BLaER1 (cell line): ENCODE measurements at regions not wholly inside any gene's neighbourhood (a gene's known extent, or its start where the extent isn't known, plus 50 kb on each side); places are given as distances from the start of the nearest gene placed in this dataset.

Source experiments
- H3K27ac ChIP-seq: shearing (Covaris generic); formaldehyde crosslinking; 2 replicates; pipeline ENCODE4 v1.8.1; 2022
- H3K27me3 ChIP-seq: shearing (Covaris generic); formaldehyde crosslinking; 2 replicates; pipeline ENCODE4 v1.8.1; 2022
- H3K36me3 ChIP-seq: shearing (Covaris generic); formaldehyde crosslinking; 2 replicates; pipeline ENCODE4 v1.8.1; 2022
- H3K4me1 ChIP-seq: shearing (Covaris generic); formaldehyde crosslinking; 2 replicates; pipeline ENCODE4 v1.8.1; 2022
- H3K4me2 ChIP-seq: shearing (Covaris generic); formaldehyde crosslinking; 2 replicates; pipeline ENCODE4 v1.8.1; 2022
- H3K4me3 ChIP-seq: shearing (Covaris generic); formaldehyde crosslinking; 2 replicates; pipeline ENCODE4 v1.8.1; 2022
- H3K9ac ChIP-seq: shearing (Covaris generic); formaldehyde crosslinking; 2 replicates; pipeline ENCODE4 v1.8.1; 2022
- H3K9me3 ChIP-seq: shearing (Covaris generic); formaldehyde crosslinking; 2 replicates; pipeline ENCODE4 v1.8.1; 2022
- H4K20me1 ChIP-seq: shearing (Covaris generic); formaldehyde crosslinking; 2 replicates; pipeline ENCODE4 v1.8.1; 2022
- Cebpa-rat ChIP-seq: shearing (Covaris generic); IDR thresholded peaks from 2 replicates; pipeline ENCODE4 v1.8.1; 2022

DNA sequence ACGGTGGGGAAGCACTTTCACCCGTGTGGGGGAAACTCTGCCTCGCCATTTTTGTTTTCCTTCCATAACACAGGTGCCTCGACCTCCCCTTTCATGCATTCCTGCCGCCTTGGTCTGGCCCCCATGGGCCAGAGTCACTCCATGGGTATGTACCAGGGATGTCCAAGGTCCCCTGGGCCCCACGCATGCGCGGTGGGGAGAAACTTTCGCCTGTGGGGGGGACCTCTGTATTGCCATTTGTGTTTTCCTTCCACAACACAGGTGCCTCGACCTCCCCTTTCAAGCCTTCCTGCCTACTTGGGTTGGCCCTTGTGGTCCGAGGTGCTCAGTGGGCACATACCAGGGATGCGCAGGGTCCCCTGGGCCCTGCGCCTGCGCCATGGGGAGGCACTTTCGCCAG, 345.8 kb downstream of the ALG10 start:
- Histone ChIP-seq H3K27me3 (no peaks in the 10 kb centered on the region), H4K20me1 (no peaks in the 10 kb centered on the region), H3K9me3 (peaks cover 100% of the 10 kb centered on the region), H3K27ac (no peak overlapping the region), H3K36me3 (no peaks in the 10 kb centered on the region), H3K9ac (no peak overlapping the region), H3K4me1 (no peaks in the 10 kb centered on the region), H3K4me2 (no peak overlapping the region), H3K4me3 (no peak overlapping the region)
- no peak for TF ChIP-seq Cebpa-rat

DNA sequence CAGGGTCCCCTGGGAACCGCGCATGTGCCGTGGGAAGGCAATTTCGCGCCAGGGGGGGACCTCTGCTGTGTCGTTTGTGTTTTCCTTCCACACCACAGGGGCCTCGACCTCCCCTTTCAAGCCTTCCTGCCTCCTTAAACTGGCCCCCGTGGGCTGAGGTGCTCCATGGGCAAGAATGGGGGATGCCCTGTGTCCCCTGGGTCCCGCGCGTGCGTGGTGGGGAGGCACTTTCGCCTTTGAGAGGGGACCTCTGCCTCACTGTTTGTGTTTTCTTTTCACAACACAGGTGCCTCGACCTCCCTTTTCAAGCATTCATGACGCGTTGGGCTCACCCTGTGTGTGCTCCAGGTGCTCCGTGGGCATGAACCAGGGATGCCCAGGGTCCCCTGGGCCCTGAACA, 348.8 kb downstream of the ALG10 start:
- no peaks in the 10 kb centered on the region for H3K27me3 ChIP-seq

GRCh38 chr12:34372003-34372402, 349.7 kb downstream of the ALG10 start:
- Histone ChIP-seq H3K9me3 (peaks cover 90% of the 10 kb centered on the region), H4K20me1 (no peaks in the 10 kb centered on the region), H3K27me3 (no peaks in the 10 kb centered on the region), H3K4me3 (no peak overlapping the region), H3K27ac (no peak overlapping the region), H3K36me3 (no peaks in the 10 kb centered on the region), H3K9ac (no peak overlapping the region), H3K4me2 (no peak overlapping the region), H3K4me1 (peaks cover 19% of the 10 kb centered on the region)
- no peak for TF ChIP-seq Cebpa-rat

More for the DNA sequence above, 348.8 kb downstream of the ALG10 start:
- no peak for TF ChIP-seq Cebpa-rat
- H4K20me1 ChIP-seq = no peaks in the 10 kb centered on the region
- no peak overlapping the region for H3K9ac ChIP-seq
- H3K4me1 ChIP-seq = peaks cover 17% of the 10 kb centered on the region
- H3K36me3 ChIP-seq = no peaks in the 10 kb centered on the region
- H3K4me3 ChIP-seq = no peak overlapping the region
- no peak overlapping the region for H3K4me2 ChIP-seq
- peaks cover 98% of the 10 kb centered on the region for H3K9me3 ChIP-seq
- no peak overlapping the region for H3K27ac ChIP-seq

- Histone ChIP-seq H3K9ac (no peak overlapping the region), H3K4me2 (no peak overlapping the region), H3K4me1 (peaks cover 19% of the 10 kb centered on the region), H4K20me1 (no peaks in the 10 kb centered on the region), H3K4me3 (no peak overlapping the region), H3K27me3 (no peaks in the 10 kb centered on the region), H3K9me3 (peaks cover 71% of the 10 kb centered on the region), H3K36me3 (no peaks in the 10 kb centered on the region), H3K27ac (no peak overlapping the region)
- no peak for TF ChIP-seq Cebpa-rat
Observed at GRCh38 chr12:34373926-34374325, 351.6 kb downstream of the ALG10 start.

DNA sequence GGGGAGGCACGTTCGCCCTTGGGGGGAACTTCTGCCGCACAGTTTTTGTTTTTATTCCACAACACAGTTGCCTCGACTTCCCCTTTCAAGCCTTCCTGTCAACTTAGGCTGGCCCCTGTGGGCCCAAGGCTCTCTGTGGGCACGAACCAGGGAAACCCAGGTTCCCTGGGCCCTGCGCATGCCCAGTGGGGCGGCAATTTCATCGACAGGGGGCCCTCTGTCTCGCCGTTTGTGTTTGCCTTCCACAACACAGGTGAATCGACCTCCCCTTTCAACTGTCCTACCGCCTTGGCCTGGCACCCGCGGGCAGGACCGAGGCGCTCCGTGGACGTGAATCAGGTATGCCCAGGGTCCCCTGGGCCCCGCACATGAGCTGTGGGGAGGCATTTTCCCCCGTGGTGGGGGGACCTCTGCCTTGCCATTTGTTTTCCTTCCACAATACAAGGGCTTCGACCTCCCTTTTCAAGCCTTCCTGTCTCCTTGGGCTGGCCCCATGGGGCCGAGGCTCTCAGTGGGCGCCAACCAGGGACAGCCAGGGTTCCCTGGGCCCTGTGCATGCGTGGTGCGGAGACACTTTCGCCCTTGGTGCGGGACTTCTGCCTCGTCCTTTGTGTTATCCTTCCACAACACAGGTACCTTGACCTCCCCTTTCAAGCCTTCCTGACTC, 354.0 kb downstream of the ALG10 start:
- peak overlapping the region; percentile 66 for H3K4me2 ChIP-seq
- H3K4me1 ChIP-seq = peaks cover 19% of the 10 kb centered on the region
- no peak overlapping the region for H3K27ac ChIP-seq
- H3K9ac ChIP-seq = no peak overlapping the region
- H3K9me3 ChIP-seq = peaks cover 57% of the 10 kb centered on the region
- no peak overlapping the region for H3K4me3 ChIP-seq
- H4K20me1 ChIP-seq = no peaks in the 10 kb centered on the region
- no peaks in the 10 kb centered on the region for H3K27me3 ChIP-seq
- no peak for TF ChIP-seq Cebpa-rat
- no peaks in the 10 kb centered on the region for H3K36me3 ChIP-seq

- Histone ChIP-seq H3K4me1 (peaks cover 27% of the 10 kb centered on the region), H4K20me1 (no peaks in the 10 kb centered on the region), H3K9ac (no peak overlapping the region), H3K36me3 (no peaks in the 10 kb centered on the region), H3K9me3 (peaks cover 54% of the 10 kb centered on the region), H3K27me3 (no peaks in the 10 kb centered on the region), H3K27ac (no peak overlapping the region), H3K4me2 (no peak overlapping the region), H3K4me3 (no peak overlapping the region)
- TF ChIP-seq Cebpa-rat = no peak
Observed at GRCh38 chr12:34377243-34378035, 355.1 kb downstream of the ALG10 start.

GRCh38 chr12:34379142-34379541, 356.8 kb downstream of the ALG10 start:
- Histone ChIP-seq H3K36me3 (no peaks in the 10 kb centered on the region), H4K20me1 (no peaks in the 10 kb centered on the region), H3K27ac (no peak overlapping the region), H3K9me3 (peaks cover 53% of the 10 kb centered on the region), H3K4me2 (no peak overlapping the region), H3K9ac (no peak overlapping the region), H3K4me3 (no peak overlapping the region), H3K27me3 (no peaks in the 10 kb centered on the region), H3K4me1 (peaks cover 29% of the 10 kb centered on the region)
- no peak for TF ChIP-seq Cebpa-rat

DNA sequence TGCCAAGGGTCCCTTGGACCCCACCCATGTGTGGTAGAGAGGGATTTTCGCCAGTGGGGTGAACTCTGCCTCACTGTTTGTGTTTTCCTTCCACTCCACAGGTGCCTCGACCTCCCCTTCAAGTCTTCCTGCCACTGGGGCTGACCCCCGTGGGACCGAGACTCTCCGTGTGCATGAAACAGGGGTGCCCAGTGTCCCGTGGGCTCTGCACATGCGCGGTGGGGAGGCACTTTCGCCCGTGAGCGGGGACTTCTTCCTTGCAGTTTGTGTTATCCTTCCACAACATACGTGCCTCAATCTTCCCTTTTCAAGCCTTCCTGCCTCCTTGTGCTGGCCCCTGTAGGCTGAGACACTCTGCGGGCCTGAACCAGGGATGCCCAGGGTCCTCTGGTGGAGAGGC, 362.4 kb downstream of the ALG10 start:
- Histone ChIP-seq H3K9ac (no peak overlapping the region), H3K27ac (no peak overlapping the region), H3K4me3 (no peak overlapping the region), H4K20me1 (no peaks in the 10 kb centered on the region), H3K4me2 (no peak overlapping the region), H3K36me3 (no peaks in the 10 kb centered on the region), H3K9me3 (peaks cover 55% of the 10 kb centered on the region), H3K4me1 (peaks cover 23% of the 10 kb centered on the region; the same call in 1 of the 2 replicates), H3K27me3 (no peaks in the 10 kb centered on the region)
- TF ChIP-seq Cebpa-rat = no peak

DNA sequence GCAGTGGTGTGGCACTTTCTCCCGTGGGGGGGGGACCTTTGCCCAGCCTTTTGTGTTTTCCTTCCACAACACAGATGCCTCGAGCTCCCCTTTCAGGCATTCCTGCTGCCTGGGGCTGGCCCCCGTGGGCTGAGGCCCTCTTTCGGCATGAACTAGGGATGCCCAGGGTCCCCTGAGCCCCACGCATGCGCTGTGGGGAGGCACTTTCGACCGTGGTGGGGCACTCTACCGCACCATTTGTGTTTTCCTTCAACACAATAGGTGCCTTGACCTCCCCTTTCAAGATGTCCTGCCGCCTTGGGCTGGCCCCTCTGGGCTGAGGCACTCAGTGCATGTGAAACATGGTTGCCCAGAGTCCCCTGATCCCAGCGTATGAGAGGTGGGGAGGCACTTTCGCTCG, 363.7 kb downstream of the ALG10 start:
- no peak overlapping the region for H3K4me3 ChIP-seq
- no peak overlapping the region for H3K9ac ChIP-seq
- H3K36me3 ChIP-seq = no peaks in the 10 kb centered on the region
- peaks cover 49% of the 10 kb centered on the region for H3K9me3 ChIP-seq
- no peak overlapping the region for H3K4me2 ChIP-seq
- H4K20me1 ChIP-seq = no peaks in the 10 kb centered on the region
- H3K27ac ChIP-seq = no peak overlapping the region
- TF ChIP-seq Cebpa-rat = no peak
- peaks cover 23% of the 10 kb centered on the region; the same call in 1 of the 2 replicates for H3K4me1 ChIP-seq
- H3K27me3 ChIP-seq = no peaks in the 10 kb centered on the region

GRCh38 chr12:34386621-34387255, 364.4 kb downstream of the ALG10 start:
- Histone ChIP-seq H3K27ac (no peak overlapping the region), H3K4me3 (no peak overlapping the region), H3K27me3 (no peaks in the 10 kb centered on the region), H3K4me2 (no peak overlapping the region), H3K9ac (no peak overlapping the region), H3K9me3 (peaks cover 42% of the 10 kb centered on the region), H3K36me3 (no peaks in the 10 kb centered on the region), H3K4me1 (peaks cover 29% of the 10 kb centered on the region), H4K20me1 (no peaks in the 10 kb centered on the region)
- no peak for TF ChIP-seq Cebpa-rat
